NCI-H748 treated with DMSO at 0.1 percent for 48 hours (cell line): ENCODE measurements at regions not wholly inside any gene's neighbourhood (a gene's known extent, or its start where the extent isn't known, plus 50 kb on each side); places are given as distances from the start of the nearest gene placed in this dataset.

ENCODE experiments used
- DNase-seq: peaks from one replicate; lab custom pipeline; 2025; lab: John Stamatoyannopoulos, UW

DNA sequence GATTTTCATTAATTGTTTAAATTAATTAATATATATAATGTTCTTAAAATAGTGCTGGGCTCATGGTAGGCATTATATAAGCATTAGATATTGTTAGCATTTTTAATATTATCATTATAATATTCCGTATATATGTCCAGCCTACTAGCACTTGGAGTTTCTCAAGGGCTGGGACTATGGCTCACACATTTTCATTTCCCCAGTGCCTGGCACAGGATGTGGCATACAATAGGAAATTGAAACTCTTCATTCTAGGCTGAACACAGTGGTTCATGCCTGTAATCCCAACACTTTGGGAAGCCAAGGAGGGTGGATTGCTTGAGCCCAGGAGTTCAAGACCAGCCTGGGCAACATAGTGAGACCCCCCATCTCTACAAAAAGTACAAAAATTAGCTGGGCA, 170.4 kb downstream of the RSL24D1 start:
- DNase-seq: no peak

- DNase-seq: no peak
Measured at GRCh38 chr15:55017635-55018034, 179.1 kb downstream of the RSL24D1 start.

DNA sequence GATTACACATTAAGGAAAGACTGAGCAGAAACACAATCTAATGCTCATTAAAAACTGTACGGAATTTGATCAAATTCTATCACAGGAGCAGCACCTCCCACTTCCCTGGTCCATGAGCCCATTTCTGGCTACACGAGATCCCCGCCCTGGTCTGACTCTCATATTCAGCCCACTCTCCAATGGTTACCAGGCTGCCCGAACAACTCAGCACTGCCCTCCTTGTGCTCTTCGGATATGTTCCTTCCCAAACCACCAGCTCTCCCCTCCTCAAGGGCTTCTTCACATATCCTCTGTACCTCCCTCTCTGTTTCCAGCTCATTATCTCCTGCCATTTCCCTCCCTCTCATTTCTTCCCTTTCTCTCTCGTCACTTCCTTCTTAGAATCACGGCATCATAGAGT, 180.5 kb downstream of the RSL24D1 start:
- no peak for DNase-seq

DNA sequence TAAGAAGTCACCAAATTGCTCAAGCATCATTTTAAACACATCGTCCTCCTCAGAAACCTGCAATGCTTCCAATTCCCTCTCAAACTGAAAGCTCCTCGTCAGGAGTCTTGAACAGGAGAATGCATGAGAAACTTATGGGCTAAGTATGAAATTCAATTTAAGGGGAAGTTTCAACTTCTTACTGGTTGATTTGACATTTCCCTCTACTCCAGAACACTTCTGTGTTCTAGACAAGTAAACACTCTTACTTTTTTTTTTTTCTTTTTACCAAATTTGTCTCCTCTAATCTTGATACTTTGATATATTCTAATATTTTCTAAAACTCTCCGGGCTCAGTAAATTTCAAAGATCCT, 181.7 kb downstream of the RSL24D1 start:
- DNase-seq: no peak

- no peak for DNase-seq
Measured at GRCh38 chr15:55014391-55015092, 182.2 kb downstream of the RSL24D1 start.

DNA sequence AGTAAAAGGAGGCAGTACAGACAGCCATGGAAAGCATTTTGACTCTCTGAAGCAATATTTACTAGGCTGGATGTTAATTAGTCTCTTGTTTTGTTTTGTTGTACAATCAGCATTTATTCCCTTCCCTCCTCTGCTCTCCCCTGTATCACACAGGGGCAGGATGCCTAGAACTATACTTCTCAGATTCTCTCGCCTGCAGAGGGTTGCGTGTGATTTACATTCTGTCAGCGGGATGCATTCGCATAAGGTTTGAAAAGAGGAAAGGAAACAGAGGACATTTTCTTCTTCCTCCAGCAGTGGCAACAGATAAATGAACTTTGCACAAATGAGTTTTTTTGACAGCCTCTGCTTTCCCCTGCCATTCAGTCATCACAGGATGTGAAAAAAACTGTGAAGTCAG, 188.3 kb downstream of the RSL24D1 start:
- no peak for DNase-seq

GRCh38 chr15:55007561-55007960, 189.2 kb downstream of the RSL24D1 start:
- DNase-seq: no peak

GRCh38 chr15:55005679-55006078, 191.1 kb downstream of the RSL24D1 start:
- DNase-seq: no peak

DNA sequence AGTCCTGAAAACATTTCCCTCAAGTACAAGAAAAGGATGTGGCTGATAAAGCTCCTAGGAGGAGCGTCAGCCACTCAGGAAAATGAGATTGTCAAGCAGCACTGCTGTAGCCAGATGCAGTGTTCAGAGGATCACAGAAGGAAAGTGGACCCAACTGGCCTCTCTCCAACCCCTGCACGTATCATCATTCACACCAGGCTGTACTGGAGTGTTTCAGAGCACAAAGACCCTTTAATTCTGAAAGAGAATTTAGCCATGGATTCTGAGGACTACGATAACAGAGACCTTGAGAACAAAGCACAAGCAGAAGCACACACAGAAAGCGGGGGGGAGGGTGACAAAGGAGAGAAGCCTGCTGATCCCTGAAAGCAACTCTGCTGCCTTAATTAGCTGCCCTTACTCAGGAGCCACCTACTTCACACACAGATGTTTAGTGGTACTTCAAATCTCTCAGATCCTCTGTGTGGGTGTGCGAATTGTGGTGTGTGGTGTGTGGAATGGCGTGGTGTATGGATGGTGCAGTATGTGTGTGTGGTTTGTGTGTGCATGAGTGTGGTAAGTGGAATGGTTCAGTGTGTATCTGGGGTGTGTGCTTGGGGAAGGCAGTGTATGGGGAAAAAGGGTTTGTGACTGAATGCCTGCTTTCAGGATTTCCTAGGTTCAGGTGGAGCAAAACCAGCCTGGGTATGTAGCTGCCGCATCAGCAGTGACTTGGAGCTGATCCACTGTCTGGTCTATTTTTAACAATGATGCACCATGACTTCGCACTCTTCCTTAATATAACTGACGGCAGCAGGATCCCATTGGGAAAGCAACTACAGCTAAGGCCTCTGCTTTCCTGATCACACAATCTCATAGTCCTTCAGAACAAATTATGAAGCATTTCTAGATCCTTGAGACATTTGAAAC, 192.5 kb downstream of the RSL24D1 start:
- no peak for DNase-seq

DNA sequence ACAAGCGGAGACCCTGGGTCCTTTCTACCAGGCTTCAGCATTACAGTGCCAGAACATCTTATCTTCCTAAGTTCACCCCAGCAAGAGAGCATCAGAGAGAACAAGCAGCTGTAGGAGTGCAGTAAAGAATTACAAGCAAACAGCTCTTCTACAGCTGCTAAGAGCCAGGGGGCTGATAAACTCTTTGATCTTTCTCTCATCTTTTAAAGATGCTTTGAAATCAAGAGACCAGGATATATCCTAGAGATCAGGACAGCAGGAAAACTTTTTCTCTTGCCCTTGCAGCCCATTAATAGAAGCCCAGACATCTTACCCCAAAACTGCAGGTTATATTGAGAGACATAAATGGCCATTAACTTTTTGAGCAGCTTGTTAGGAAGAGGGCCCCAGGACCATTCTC, 198.1 kb downstream of the RSL24D1 start:
- no peak for DNase-seq

GRCh38 chr15:54990793-54991192, 205.9 kb downstream of the RSL24D1 start:
- no peak for DNase-seq

- no peak for DNase-seq
Measured at GRCh38 chr15:54987881-54988280, 208.9 kb downstream of the RSL24D1 start.

GRCh38 chr15:54979964-54980363, 216.8 kb downstream of the RSL24D1 start:
- no peak for DNase-seq

GRCh38 chr15:54962637-54963036, 234.1 kb downstream of the RSL24D1 start:
- DNase-seq: no peak

DNA sequence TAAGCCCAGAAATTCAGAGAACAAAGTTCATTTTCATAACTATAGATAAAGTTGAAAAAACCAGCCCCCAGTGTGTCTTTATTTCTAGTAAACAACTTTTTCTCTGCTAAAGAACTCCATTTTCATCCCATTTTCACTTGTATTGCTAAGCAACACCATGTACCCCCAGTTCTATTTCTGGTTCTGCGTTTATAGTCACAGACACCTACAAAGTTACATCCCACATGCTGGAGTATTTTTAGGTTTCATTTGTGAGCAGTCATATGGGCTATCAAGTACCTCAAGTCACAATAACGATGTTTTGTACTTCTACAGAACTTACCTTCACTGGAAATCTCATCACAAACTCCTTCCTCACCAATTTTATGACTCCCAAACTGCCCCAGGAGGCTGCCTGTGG, 236.5 kb downstream of the RSL24D1 start:
- no peak for DNase-seq

GRCh38 chr15:54941417-54941816, 255.3 kb downstream of the RSL24D1 start:
- no peak for DNase-seq

GRCh38 chr15:54917312-54917711, 279.4 kb downstream of the RSL24D1 start:
- no peak for DNase-seq

- DNase-seq: no peak
Measured at GRCh38 chr15:54915380-54915779, 281.4 kb downstream of the RSL24D1 start.

DNA sequence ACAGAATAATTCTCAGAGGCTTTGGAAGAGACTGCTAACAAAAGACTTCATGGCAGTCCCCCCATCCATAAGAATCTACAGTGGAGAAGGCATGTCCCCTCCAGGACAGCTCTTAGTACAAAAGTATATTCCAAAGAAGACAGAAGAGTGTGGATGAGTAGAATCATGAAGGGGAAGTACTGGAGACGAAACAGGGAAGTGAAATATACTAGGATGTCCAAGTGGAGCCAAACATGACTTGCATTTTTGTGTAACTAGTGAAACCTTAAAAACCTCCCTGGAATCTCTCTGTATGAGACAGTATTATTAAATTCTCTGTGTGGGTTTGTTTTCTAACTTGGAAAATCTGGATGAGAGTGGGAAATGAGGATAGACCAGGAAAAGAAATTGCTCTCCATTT, 312.4 kb downstream of the RSL24D1 start:
- no peak for DNase-seq

DNA sequence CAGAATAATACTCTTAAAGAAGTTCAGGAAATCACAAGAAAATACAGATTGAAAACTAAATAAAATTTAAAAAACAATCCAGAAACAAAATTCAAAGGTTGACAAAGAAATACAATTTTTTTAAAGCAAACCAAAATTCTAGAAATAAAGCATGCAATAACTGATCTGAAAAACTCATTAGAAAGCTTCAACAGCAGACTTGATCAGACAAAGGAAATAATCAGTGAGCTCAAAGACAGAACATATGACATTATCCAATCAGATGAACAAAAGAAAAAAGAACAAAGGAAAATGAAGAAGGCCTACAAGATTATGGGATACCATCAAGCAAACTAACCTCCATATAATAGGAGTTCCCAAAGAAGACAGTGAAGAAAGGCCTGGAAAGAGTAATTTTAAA, 336.8 kb downstream of the RSL24D1 start:
- DNase-seq: no peak

- DNase-seq: no peak
Measured at GRCh38 chr15:54854667-54855066, 342.1 kb downstream of the RSL24D1 start.

- DNase-seq: no peak
Measured at GRCh38 chr15:54850101-54850500, 346.6 kb downstream of the RSL24D1 start.

- DNase-seq: no peak
Measured at GRCh38 chr15:54843006-54843405, 353.7 kb downstream of the RSL24D1 start.
